ENCODE measurements at regions not wholly inside any gene's neighbourhood (a gene's known extent, or its start where the extent isn't known, plus 50 kb on each side); places are given as distances from the start of the nearest gene placed in this dataset.

GRCh38 chr13:87736849-87737385, 65.7 kb downstream of the SLITRK5 start:
- TF ChIP-seq YY1 (IDR thresholded peaks at IDR 0.05; ENCODE audit: insufficient read depth, insufficient read length): no peak
- no peak for TF ChIP-seq ZNF274 (IDR thresholded peaks at IDR 0.05; ENCODE audit: low read depth, low read length)
- TF ChIP-seq SUZ12 (IDR thresholded peaks at IDR 0.05; ENCODE audit: extremely low read depth, insufficient read depth, insufficient read length): no peak
